H1 (cell line): ENCODE measurements at regions not wholly inside any gene's neighbourhood (a gene's known extent, or its start where the extent isn't known, plus 50 kb on each side); places are given as distances from the start of the nearest gene placed in this dataset.

Source experiments
- CTCF ChIA-PET: fragments of 300-600 bp; sonication (Branson Sonifier 250); formaldehyde crosslinking; loops from one replicate; lab custom pipeline; 2021; ENCODE audit not compliant: partially characterized antibody; lab: Charles Lee
- POLR2A ChIA-PET: fragments of 300-600 bp; sonication (Branson Sonifier 250); formaldehyde crosslinking; loops from one replicate; lab custom pipeline; 2021; ENCODE audit warnings: inconsistent platforms; ENCODE audit not compliant: partially characterized antibody; lab: Charles Lee
- DNase-seq, 2 experiments: peaks; one replicate each; pipeline versions ENCODE4 v3.0.0 to v3.0.0-alpha.2; 2010 to 2022; ENCODE audit warnings: low spot score in 2 of 2, low read depth in 1 of 2, mixed read lengths in 1 of 2
- FAIRE-seq: peaks from 2 replicates; lab custom pipeline; 2011; peaks lifted over from hg19 to GRCh38; lab: Jason Lieb, UNC
- H2AFZ ChIP-seq: 2 replicates; pipeline ENCODE4 v1.8.1; 2012; ENCODE audit warnings: low read length, inconsistent platforms
- H2AK5ac ChIP-seq: 2 replicates; pipeline ENCODE4 v1.6.1; 2013; ENCODE audit warnings: low read depth, low read length
- H2BK120ac ChIP-seq: replicated peaks from 2 replicates; pipeline ENCODE3; 2013; ENCODE audit warnings: low read depth, low read length, inconsistent platforms
- H2BK12ac ChIP-seq: 2 replicates; pipeline ENCODE4 v1.6.1; 2013; ENCODE audit warnings: low read depth, low read length
- H2BK15ac ChIP-seq: 2 replicates; pipeline ENCODE4 v1.6.1; 2013; ENCODE audit warnings: low read length
- H2BK20ac ChIP-seq: 2 replicates; pipeline ENCODE4 v1.6.1; 2013; ENCODE audit warnings: low read length
- H2BK5ac ChIP-seq: 2 replicates; pipeline ENCODE4 v1.6.1; 2013; ENCODE audit warnings: low read depth, low read length
- H3K14ac ChIP-seq: 2 replicates; pipeline ENCODE4 v1.6.1; 2013; ENCODE audit warnings: inconsistent platforms; ENCODE audit not compliant: insufficient read length
- H3K18ac ChIP-seq: 2 replicates; pipeline ENCODE4 v1.6.1; 2013; ENCODE audit warnings: low read length; ENCODE audit errors: extremely low read depth
- H3K23ac ChIP-seq: 2 replicates; pipeline ENCODE4 v1.6.1; 2013; ENCODE audit warnings: inconsistent platforms; ENCODE audit not compliant: insufficient read length
- H3K23me2 ChIP-seq: 2 replicates; pipeline ENCODE4 v1.6.1; 2013; ENCODE audit warnings: low read depth, low read length
- H3K27ac ChIP-seq: 2 replicates; pipeline ENCODE4 v1.6.1; 2011; ENCODE audit warnings: low read depth, low read length, inconsistent platforms
- H3K27me3 ChIP-seq, 4 experiments: replicated peaks in 1 of 4; 1 replicate in 1 of 4; 2 replicates in 3 of 4; pipeline versions ENCODE4 v1.6.1 to v1.8.1; 2011 to 2013; ENCODE audit warnings: low read length in 3 of 4, mild to moderate bottlenecking in 3 of 4, inconsistent platforms in 2 of 4, mixed read lengths in 2 of 4, moderate library complexity in 1 of 4; ENCODE audit not compliant: control insufficient read depth in 3 of 4, insufficient read depth in 3 of 4; ENCODE audit errors: extremely low read depth in 1 of 4
- H3K36me3 ChIP-seq, 4 experiments: 2 replicates each; pipeline versions ENCODE4 v1.6.1 to v1.8.1; 2011 to 2013; ENCODE audit warnings: mild to moderate bottlenecking in 4 of 4, low read length in 3 of 4, moderate library complexity in 2 of 4, control low read depth in 1 of 4, inconsistent platforms in 1 of 4; ENCODE audit not compliant: insufficient read depth in 4 of 4, control insufficient read depth in 2 of 4
- H3K4ac ChIP-seq: replicated peaks from 2 replicates; pipeline ENCODE3; 2013; ENCODE audit warnings: low read length, low read depth, mixed read lengths, inconsistent platforms; ENCODE audit not compliant: insufficient read length
- H3K4me1 ChIP-seq, 4 experiments: replicated peaks in 1 of 4; 1 replicate in 1 of 4; 2 replicates in 3 of 4; pipeline versions ENCODE4 v1.6.1 to v1.8.1; 2011 to 2013; ENCODE audit warnings: low read length in 3 of 4, inconsistent platforms in 2 of 4, mixed read lengths in 1 of 4; ENCODE audit not compliant: insufficient read depth in 4 of 4, control insufficient read depth in 3 of 4
- H3K4me2 ChIP-seq, 2 experiments: 2 replicates each; pipeline versions ENCODE4 v1.6.1 to v1.8.1; 2011 to 2013; ENCODE audit warnings: low read depth in 2 of 2, low read length in 2 of 2, control low read depth in 1 of 2, inconsistent platforms in 1 of 2, mild to moderate bottlenecking in 1 of 2; ENCODE audit not compliant: insufficient read depth in 1 of 2
- H3K4me3 ChIP-seq, 4 experiments: fragments of 200-600, 300-600 bp in 1 of 4; sonication (generic), shearing (Covaris generic), sonication (Bioruptor Twin) in 1 of 4; 2 replicates each; pipeline versions ENCODE4 v1.5.1 to v1.8.1; 2011 to 2016; ENCODE audit warnings: low read length in 4 of 4, low read depth in 3 of 4, control low read depth in 2 of 4, inconsistent platforms in 2 of 4, mild to moderate bottlenecking in 2 of 4, mixed read lengths in 1 of 4, moderate library complexity in 1 of 4; ENCODE audit not compliant: insufficient read depth in 2 of 4; ENCODE audit errors: extremely low read depth in 1 of 4
- H3K56ac ChIP-seq: replicated peaks from 2 replicates; pipeline ENCODE3; 2013; ENCODE audit warnings: low read depth, mild to moderate bottlenecking, mixed read lengths, low read length, inconsistent platforms; ENCODE audit not compliant: insufficient read length
- H3K79me1 ChIP-seq: 2 replicates; pipeline ENCODE4 v1.6.1; 2013; ENCODE audit warnings: low read depth, low read length, control low read depth
- H3K79me2 ChIP-seq, 2 experiments: 2 replicates each; pipeline versions ENCODE4 v1.6.1 to v1.8.1; 2012 to 2013; ENCODE audit warnings: low read length in 2 of 2, mild to moderate bottlenecking in 2 of 2, inconsistent platforms in 1 of 2; ENCODE audit not compliant: insufficient read depth in 2 of 2, control insufficient read depth in 1 of 2
- H3K9ac ChIP-seq, 4 experiments: replicated peaks in 1 of 4; 1 replicate in 1 of 4; 2 replicates in 3 of 4; pipeline versions ENCODE4 v1.6.1 to v1.8.1; 2011 to 2013; ENCODE audit warnings: low read depth in 3 of 4, low read length in 3 of 4, control low read depth in 2 of 4, mild to moderate bottlenecking in 2 of 4, moderate library complexity in 2 of 4, inconsistent platforms in 1 of 4; ENCODE audit errors: extremely low read depth in 1 of 4
- H3K9me3 ChIP-seq, 2 experiments: 2 replicates each; pipeline versions ENCODE4 v1.6.1 to v1.8.1; 2012 to 2013; ENCODE audit warnings: mild to moderate bottlenecking in 2 of 2, moderate library complexity in 2 of 2, control low read depth in 1 of 2, inconsistent platforms in 1 of 2, low read depth in 1 of 2, low read length in 1 of 2, mixed read lengths in 1 of 2; ENCODE audit not compliant: insufficient read depth in 2 of 2
- H4K20me1 ChIP-seq, 2 experiments: replicated peaks in 1 of 2; 2 replicates each; pipeline versions ENCODE3 to v1.8.1; 2011 to 2013; ENCODE audit warnings: inconsistent platforms in 2 of 2, low read length in 2 of 2, mild to moderate bottlenecking in 1 of 2; ENCODE audit not compliant: insufficient read depth in 2 of 2, control insufficient read depth in 1 of 2
- H4K5ac ChIP-seq: 2 replicates; pipeline ENCODE4 v1.6.1; 2013; ENCODE audit warnings: low read length, low read depth, mixed read lengths, inconsistent platforms; ENCODE audit not compliant: insufficient read length
- H4K8ac ChIP-seq: 2 replicates; pipeline ENCODE4 v1.8.0; 2013; ENCODE audit warnings: mild to moderate bottlenecking, moderate library complexity, low read length, inconsistent platforms; ENCODE audit not compliant: insufficient read depth; ENCODE audit errors: extremely low read depth
- H4K91ac ChIP-seq: replicated peaks from 2 replicates; pipeline ENCODE3; 2013; ENCODE audit warnings: low read length, mixed read lengths, inconsistent platforms; ENCODE audit not compliant: insufficient read length
- CHD1 ChIP-seq: IDR thresholded peaks from 2 replicates; pipeline ENCODE4 v1.6.1; 2012; ENCODE audit warnings: low read depth, low read length, improper control_type of control experiment
- E2F6 ChIP-seq: IDR thresholded peaks from 2 replicates; pipeline ENCODE4 v1.6.1; 2012; ENCODE audit warnings: inconsistent platforms
- HDAC2 ChIP-seq, 2 experiments: fragments of 300-600 bp in 1 of 2; sonication (generic) in 1 of 2; IDR thresholded peaks; 2 replicates each; pipeline ENCODE4 v1.6.1; 2011 to 2012; ENCODE audit warnings: low read depth in 2 of 2, low read length in 2 of 2, mild to moderate bottlenecking in 2 of 2, moderate library complexity in 2 of 2, borderline replicate concordance in 1 of 2, inconsistent platforms in 1 of 2
- JUND ChIP-seq: IDR thresholded peaks from 2 replicates; pipeline ENCODE4 v1.6.1; 2011; ENCODE audit warnings: mild to moderate bottlenecking, improper control_type of control experiment, low read length
- KDM4A ChIP-seq: IDR thresholded peaks from one replicate; pipeline ENCODE4 v1.7.1; 2012; ENCODE audit warnings: low read depth, mild to moderate bottlenecking, moderate library complexity, low read length, inconsistent platforms; ENCODE audit not compliant: severe bottlenecking
- SIX5 ChIP-seq: IDR thresholded peaks from 2 replicates; pipeline ENCODE4 v1.6.1; 2011; ENCODE audit warnings: mild to moderate bottlenecking, low read depth, low read length
- YY1 ChIP-seq: IDR thresholded peaks from 2 replicates; pipeline ENCODE4 v1.6.1; 2011; ENCODE audit warnings: low read depth, mild to moderate bottlenecking, low read length

DNA sequence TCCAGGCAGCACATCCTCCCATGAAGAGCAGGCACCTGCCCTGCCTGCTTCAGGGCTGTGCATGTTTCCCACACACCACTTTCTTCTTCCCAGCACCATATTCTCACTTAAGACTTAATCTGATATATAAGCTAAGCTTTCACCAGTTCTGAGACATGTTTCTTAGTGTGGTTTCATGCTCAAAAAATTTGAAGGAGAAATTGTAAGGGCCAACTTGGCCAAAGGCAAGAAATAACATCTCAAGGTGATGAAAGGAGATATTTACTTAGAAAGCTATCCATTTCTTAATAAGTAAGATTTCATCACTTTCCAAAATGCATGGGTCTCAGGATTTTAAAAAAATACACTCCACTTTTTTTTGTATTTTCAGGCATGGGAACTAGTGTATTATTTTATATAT lies 468.1 kb upstream of the AKR1E2 start:
- H3K14ac ChIP-seq = no peak overlapping the region
- DNase-seq (no peak), FAIRE-seq (no peak)
- no peaks in the 10 kb centered on the region for H3K79me1 ChIP-seq
- no peak overlapping the region for H2BK5ac ChIP-seq
- H2BK20ac ChIP-seq = no peak overlapping the region
- H3K9me3 ChIP-seq = no peaks in the 10 kb centered on the region
- no peak overlapping the region for H3K56ac ChIP-seq
- no peak overlapping the region for H3K27ac ChIP-seq
- H3K36me3 ChIP-seq = no peaks in the 10 kb centered on the region
- H3K4ac ChIP-seq = no peak overlapping the region
- no peaks in the 10 kb centered on the region for H4K20me1 ChIP-seq
- H3K4me2 ChIP-seq = no peak overlapping the region
- H3K9ac ChIP-seq = no peak overlapping the region
- no peak overlapping the region for H2AK5ac ChIP-seq
- TF ChIP-seq HDAC2 (IDR thresholded peaks at IDR 0.05; ENCODE audit: borderline replicate concordance in 1 of 2, low read depth in 2 of 2, low read length in 2 of 2) (no peak), SIX5 (no peak), KDM4A (no peak), E2F6 (no peak), YY1 (no peak), JUND (no peak), CHD1 (no peak)
- TF ChIP-seq, all 59 proteins: peak for 0
- Histone ChIP-seq H3K23me2 (no peaks in the 10 kb centered on the region), H4K91ac (no peak overlapping the region), H3K18ac (no peak overlapping the region), H3K23ac (no peak overlapping the region), H4K8ac (no peak overlapping the region), H3K79me2 (no peaks in the 10 kb centered on the region), H3K27me3 (no peaks in the 10 kb centered on the region), H2BK15ac (no peak overlapping the region), H4K5ac (no peak overlapping the region), H3K4me3 (no peak overlapping the region), H2BK120ac (no peak overlapping the region), H3K4me1 (peaks cover 0 to 3% (median 0%) of the 10 kb centered on the region in 4 experiments; a peak in 3 of 7 replicates), H2AFZ (no peak overlapping the region), H2BK12ac (no peak overlapping the region)
- ChIA-PET CTCF (interaction anchor here (1.9 kb wide), 1 partner anchor 14 kb away, joined by 6 read pairs; no protein-coding TSS in a partner anchor), POLR2A (no interaction called here)
